SK-N-SH (cell line): ENCODE measurements at regions not wholly inside any gene's neighbourhood (a gene's known extent, or its start where the extent isn't known, plus 50 kb on each side); places are given as distances from the start of the nearest gene placed in this dataset.

Experiments used
- CTCF ChIA-PET: fragments of 300-600, 350-600 bp; formaldehyde crosslinking; extraction: SDS; loops from one replicate; lab custom pipeline; 2021; lab: Yijun Ruan, JAX
- POLR2A ChIA-PET: fragments of 350-600 bp; sonication (Branson Sonifier 250); formaldehyde crosslinking; extraction: SDS; loops from one replicate; lab custom pipeline; 2020; ENCODE audit warnings: antibody characterized with exemption, inconsistent platforms; lab: Yijun Ruan, JAX
- DNase-seq: peaks from one replicate; pipeline ENCODE4 v3.0.0; 2012
- H2AFZ ChIP-seq: fragments of 200-600 bp; sonication (generic); 2 replicates; pipeline ENCODE4 v1.8.1; 2016; ENCODE audit warnings: antibody characterized with exemption, mild to moderate bottlenecking, low read depth
- H3F3A ChIP-seq: fragments of 200-600 bp; sonication (generic); replicated peaks from 2 replicates; pipeline ENCODE3; 2016; ENCODE audit warnings: antibody characterized with exemption, mild to moderate bottlenecking; ENCODE audit not compliant: insufficient read depth
- H3K27ac ChIP-seq, 2 experiments: fragments of 200-500 bp in 1 of 2; fragments of 200-600 bp in 1 of 2; sonication (Bioruptor generic) in 1 of 2; sonication (generic), shearing (Covaris generic) in 1 of 2; 2 replicates each; pipeline versions ENCODE4 v1.5.1 to v1.6.1; 2014 to 2016; ENCODE audit warnings: low read depth in 2 of 2, inconsistent platforms in 1 of 2, low read length in 1 of 2, mild to moderate bottlenecking in 1 of 2, mixed read lengths in 1 of 2
- H3K27me3 ChIP-seq: fragments of 200-600 bp; sonication (generic), shearing (Covaris generic); 2 replicates; pipeline ENCODE4 v1.6.1; 2016; ENCODE audit warnings: mixed run types; ENCODE audit not compliant: insufficient read depth
- H3K36me3 ChIP-seq, 2 experiments: fragments of 200-500 bp in 1 of 2; fragments of 200-600 bp in 1 of 2; sonication (Bioruptor generic) in 1 of 2; sonication (generic) in 1 of 2; replicated peaks in 1 of 2; 2 replicates each; pipeline versions ENCODE3 to v1.5.1; 2014 to 2016; ENCODE audit warnings: low read length in 1 of 2, mild to moderate bottlenecking in 1 of 2; ENCODE audit not compliant: insufficient read depth in 2 of 2, control insufficient read depth in 1 of 2
- H3K4me1 ChIP-seq, 2 experiments: fragments of 200-500 bp in 1 of 2; fragments of 200-600 bp in 1 of 2; sonication (Bioruptor generic) in 1 of 2; sonication (generic), shearing (Covaris generic) in 1 of 2; 2 replicates each; pipeline versions ENCODE4 v1.5.1 to v1.6.1; 2014 to 2016; ENCODE audit warnings: low read depth in 1 of 2, low read length in 1 of 2, mixed run types in 1 of 2; ENCODE audit not compliant: insufficient read depth in 2 of 2, control insufficient read depth in 1 of 2
- H3K4me2 ChIP-seq: fragments of 200-600 bp; sonication (generic), shearing (Covaris generic); 2 replicates; pipeline ENCODE4 v1.6.1; 2017; ENCODE audit warnings: mixed run types
- H3K4me3 ChIP-seq, 2 experiments: fragments of 200-500 bp in 1 of 2; fragments of 200-600 bp in 1 of 2; sonication (Bioruptor generic) in 1 of 2; sonication (generic), shearing (Covaris generic) in 1 of 2; 2 replicates each; pipeline versions ENCODE4 v1.5.1 to v1.8.1; 2014 to 2016; ENCODE audit warnings: low read depth in 2 of 2, inconsistent platforms in 1 of 2, low read length in 1 of 2, mild to moderate bottlenecking in 1 of 2, mixed read lengths in 1 of 2, moderate library complexity in 1 of 2
- H3K79me2 ChIP-seq: fragments of 200-600 bp; sonication (generic); 2 replicates; pipeline ENCODE4 v1.8.1; 2017; ENCODE audit warnings: mild to moderate bottlenecking; ENCODE audit not compliant: insufficient read depth
- H3K9ac ChIP-seq: fragments of 200-600 bp; sonication (generic); 2 replicates; pipeline ENCODE4 v1.6.1; 2017; ENCODE audit warnings: mixed run types
- H3K9me2 ChIP-seq: fragments of 200-600 bp; sonication (generic); 2 replicates; pipeline ENCODE4 v1.6.1; 2017; ENCODE audit warnings: mixed run types
- H3K9me3 ChIP-seq: fragments of 200-600 bp; sonication (generic); 2 replicates; pipeline ENCODE4 v1.6.1; 2017; ENCODE audit warnings: mixed run types, mild to moderate bottlenecking, moderate library complexity
- H4K20me1 ChIP-seq: fragments of 200-600 bp; sonication (generic); 2 replicates; pipeline ENCODE4 v1.6.1; 2017; ENCODE audit warnings: mild to moderate bottlenecking, mixed run types; ENCODE audit not compliant: insufficient read depth
- ELF1 ChIP-seq: IDR thresholded peaks from 2 replicates; pipeline ENCODE4 v1.4.0; 2012
- FOSL2 ChIP-seq: IDR thresholded peaks from 2 replicates; pipeline ENCODE4 v1.4.0; 2012; ENCODE audit warnings: low read depth, mild to moderate bottlenecking, moderate library complexity, borderline replicate concordance
- GABPA ChIP-seq: IDR thresholded peaks from 2 replicates; pipeline ENCODE4 v1.4.0; 2012; ENCODE audit warnings: low read depth, mild to moderate bottlenecking
- GATA2 ChIP-seq: sonication (generic); formaldehyde crosslinking; IDR thresholded peaks from 2 replicates; pipeline ENCODE4 v1.5.0; 2020; ENCODE audit warnings: mild to moderate bottlenecking, missing genetic modification reagents
- JUND ChIP-seq: IDR thresholded peaks from 2 replicates; pipeline ENCODE4 v1.4.0; 2012
- MEF2A ChIP-seq: IDR thresholded peaks from 2 replicates; pipeline ENCODE4 v1.4.0; 2012; ENCODE audit warnings: low read depth, borderline replicate concordance
- MXI1 ChIP-seq: IDR thresholded peaks from 2 replicates; pipeline ENCODE4 v1.6.1; 2012; ENCODE audit warnings: mild to moderate bottlenecking, low read depth, low read length, improper control_type of control experiment
- NFIC ChIP-seq: IDR thresholded peaks from 2 replicates; pipeline ENCODE4 v1.4.0; 2012; ENCODE audit warnings: borderline replicate concordance
- RAD21 ChIP-seq: IDR thresholded peaks from 2 replicates; pipeline ENCODE4 v1.6.1; 2012; ENCODE audit warnings: mild to moderate bottlenecking, low read length
- RCOR1 ChIP-seq: fragments of 150-350 bp; IDR thresholded peaks from 2 replicates; pipeline ENCODE4 v1.6.1; 2017; ENCODE audit warnings: antibody characterized with exemption, low read length
- SIN3A ChIP-seq: IDR thresholded peaks from 2 replicates; pipeline ENCODE4 v1.6.1; 2012; ENCODE audit warnings: low read depth, mild to moderate bottlenecking, low read length, moderate library complexity, borderline replicate concordance
- SMC3 ChIP-seq: IDR thresholded peaks from 2 replicates; pipeline ENCODE4 v1.6.1; 2012; ENCODE audit warnings: low read depth, low read length, improper control_type of control experiment
- TAF1 ChIP-seq: IDR thresholded peaks from 2 replicates; pipeline ENCODE4 v1.6.1; 2012; ENCODE audit warnings: low read depth, mild to moderate bottlenecking, low read length, moderate library complexity, borderline replicate concordance
- TCF12 ChIP-seq: IDR thresholded peaks from 2 replicates; pipeline ENCODE4 v1.4.0; 2012
- TEAD4 ChIP-seq: IDR thresholded peaks from 2 replicates; pipeline ENCODE4 v1.4.0; 2012; ENCODE audit warnings: mild to moderate bottlenecking, borderline replicate concordance; ENCODE audit not compliant: insufficient read depth
- WGBS: methylation state at CpG from one replicate; pipeline ENCODE4 v1.1.6; 2017; ENCODE audit warnings: low lambda C conversion rate; 5-methylcytosine and 5-hydroxymethylcytosine counted together
- TF ChIP-seq, protein P1 (sequence below): IDR thresholded peaks from 2 replicates; pipeline ENCODE4; 2012
- TF ChIP-seq, protein P2 (sequence below): fragments of 150-350 bp; IDR thresholded peaks from 2 replicates; pipeline ENCODE4 v1.6.1; 2017; ENCODE audit warnings: antibody characterized with exemption, low read length, low read depth, borderline replicate concordance

DNA sequence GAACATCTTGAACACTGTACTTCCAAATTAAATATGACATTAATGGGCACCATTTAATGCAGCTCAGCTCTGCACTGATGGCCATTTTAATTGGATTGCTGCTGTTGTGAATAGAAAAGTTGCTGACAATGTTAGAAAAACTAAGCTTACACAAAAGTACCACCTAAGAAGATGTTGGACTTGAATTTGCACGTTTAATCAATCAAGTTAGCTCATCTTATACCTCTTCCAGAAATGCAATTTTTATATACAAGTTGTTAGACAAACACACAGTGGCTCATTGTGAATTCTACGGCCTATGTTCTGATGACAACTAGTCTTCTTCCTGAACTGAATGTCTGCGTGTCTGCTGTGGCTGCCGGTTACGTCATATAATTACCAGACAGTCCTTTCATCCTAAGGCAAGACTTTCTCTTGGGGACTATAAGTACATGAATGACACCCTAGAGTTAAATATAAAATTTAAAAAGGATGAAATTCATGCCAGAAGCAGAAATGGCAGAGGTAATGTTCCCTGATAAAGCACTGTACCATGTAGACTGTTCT is 330.2 kb downstream of the EPM2A start:
- CTCF ChIA-PET = no interaction called here
- WGBS = 47% methylated on average over 5 of the region's 5 CpGs

DNA sequence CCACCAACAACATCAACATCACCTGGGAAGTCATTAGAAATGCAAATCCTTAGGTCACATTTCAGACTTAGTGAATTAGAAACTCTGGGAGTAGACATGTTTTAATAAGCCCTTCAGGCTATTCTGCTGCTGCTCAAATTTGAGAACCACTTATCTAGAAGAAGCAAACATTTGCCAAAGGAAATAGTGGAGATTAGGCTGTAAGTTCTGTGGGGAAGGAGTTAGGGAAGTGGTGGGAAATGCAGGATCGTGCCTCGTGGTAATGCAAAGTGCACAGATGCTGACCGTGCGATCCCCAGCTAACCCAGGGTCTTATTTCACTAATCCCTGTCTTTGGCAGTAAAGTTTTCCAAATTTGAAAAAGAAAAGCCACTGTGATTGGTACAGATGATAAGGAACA is 328.5 kb downstream of the EPM2A start:
- H3K79me2 ChIP-seq = no peaks in the 10 kb centered on the region
- H3K9ac ChIP-seq = no peak overlapping the region
- ChIA-PET POLR2A (no interaction called here), CTCF (no interaction called here)
- H3K36me3 ChIP-seq = no peaks in the 10 kb centered on the region
- H3K9me2 ChIP-seq = no peaks in the 10 kb centered on the region
- DNase-seq = no peak
- 55% methylated on average over 4 of the region's 4 CpGs for WGBS
- no peak overlapping the region for H2AFZ ChIP-seq
- no peaks in the 10 kb centered on the region for H4K20me1 ChIP-seq
- H3K4me2 ChIP-seq = no peak overlapping the region
- no peaks in the 10 kb centered on the region for H3F3A ChIP-seq
- no peaks in the 10 kb centered on the region for H3K27me3 ChIP-seq
- no peak overlapping the region for H3K27ac ChIP-seq
- no peaks in the 10 kb centered on the region for H3K9me3 ChIP-seq
- no peak overlapping the region for H3K4me3 ChIP-seq
- no peak for TF ChIP-seq ELF1
- H3K4me1 ChIP-seq = peaks cover 0 to 2% of the 10 kb centered on the region in 2 experiments; a peak in 2 of 4 replicates

More for the DNA sequence above, 330.2 kb downstream of the EPM2A start:
- no peaks in the 10 kb centered on the region for H3K9me2 ChIP-seq
- no peak overlapping the region for H3K4me3 ChIP-seq
- no peak overlapping the region for H3K27ac ChIP-seq
- TF ChIP-seq, protein P1, sequence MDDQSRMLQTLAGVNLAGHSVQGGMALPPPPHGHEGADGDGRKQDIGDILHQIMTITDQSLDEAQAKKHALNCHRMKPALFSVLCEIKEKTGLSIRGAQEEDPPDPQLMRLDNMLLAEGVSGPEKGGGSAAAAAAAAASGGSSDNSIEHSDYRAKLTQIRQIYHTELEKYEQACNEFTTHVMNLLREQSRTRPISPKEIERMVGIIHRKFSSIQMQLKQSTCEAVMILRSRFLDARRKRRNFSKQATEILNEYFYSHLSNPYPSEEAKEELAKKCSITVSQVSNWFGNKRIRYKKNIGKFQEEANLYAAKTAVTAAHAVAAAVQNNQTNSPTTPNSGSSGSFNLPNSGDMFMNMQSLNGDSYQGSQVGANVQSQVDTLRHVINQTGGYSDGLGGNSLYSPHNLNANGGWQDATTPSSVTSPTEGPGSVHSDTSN = no peak
- TF ChIP-seq MXI1 (no peak), GABPA (no peak), GATA2 (CRISPR knock-in tag) (no peak), TCF12 (no peak), MEF2A (no peak)
- TF ChIP-seq, protein P2, sequence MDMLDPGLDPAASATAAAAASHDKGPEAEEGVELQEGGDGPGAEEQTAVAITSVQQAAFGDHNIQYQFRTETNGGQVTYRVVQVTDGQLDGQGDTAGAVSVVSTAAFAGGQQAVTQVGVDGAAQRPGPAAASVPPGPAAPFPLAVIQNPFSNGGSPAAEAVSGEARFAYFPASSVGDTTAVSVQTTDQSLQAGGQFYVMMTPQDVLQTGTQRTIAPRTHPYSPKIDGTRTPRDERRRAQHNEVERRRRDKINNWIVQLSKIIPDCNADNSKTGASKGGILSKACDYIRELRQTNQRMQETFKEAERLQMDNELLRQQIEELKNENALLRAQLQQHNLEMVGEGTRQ = no peak
- TF ChIP-seq, all 33 proteins: peak for 0
- Histone ChIP-seq H3K9me3 (no peaks in the 10 kb centered on the region), H3K4me1 (peaks cover 0 to 2% of the 10 kb centered on the region in 2 experiments; a peak in 1 of 4 replicates), H4K20me1 (no peaks in the 10 kb centered on the region), H3K79me2 (no peaks in the 10 kb centered on the region), H3K9ac (no peak overlapping the region), H3K27me3 (no peaks in the 10 kb centered on the region), H3K36me3 (no peaks in the 10 kb centered on the region), H2AFZ (no peak overlapping the region), H3K4me2 (no peak overlapping the region), H3F3A (no peaks in the 10 kb centered on the region)
- POLR2A ChIA-PET = no interaction called here
- no peak for DNase-seq

DNA sequence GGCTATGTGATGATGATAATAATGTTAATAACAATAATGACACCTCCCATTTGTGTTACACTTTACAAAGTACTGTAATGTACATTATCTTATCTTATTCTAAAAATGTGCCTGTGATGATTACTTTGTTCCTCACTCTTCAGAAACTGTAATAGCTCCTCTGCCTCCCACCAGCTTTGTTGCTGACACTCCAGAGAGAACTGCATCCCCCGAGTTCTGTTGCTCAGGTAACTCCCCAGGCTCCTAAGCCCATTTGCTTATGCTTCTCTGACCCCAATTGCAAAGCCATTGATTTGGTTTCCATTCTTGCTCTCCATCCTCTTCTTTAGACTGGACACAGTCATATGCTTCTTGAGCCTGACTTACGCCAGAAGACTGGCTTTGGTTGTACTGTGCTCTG is 319.7 kb downstream of the EPM2A start:
- CTCF ChIA-PET = no interaction called here
- POLR2A ChIA-PET = no interaction called here
- no peak for TF ChIP-seq SIN3A
- TF ChIP-seq JUND = no peak
- no peak for TF ChIP-seq RAD21
- TF ChIP-seq FOSL2 = no peak
- TF ChIP-seq TEAD4 = no peak
- no peak for TF ChIP-seq SMC3
- no peak for TF ChIP-seq TAF1
- no peak for TF ChIP-seq NFIC
- TF ChIP-seq, protein P2 = no peak
- no peak for TF ChIP-seq RCOR1
- Histone ChIP-seq H3K4me3 (no peak overlapping the region), H2AFZ (no peak overlapping the region), H3K27me3 (no peaks in the 10 kb centered on the region), H3K9me2 (no peaks in the 10 kb centered on the region), H3K79me2 (no peaks in the 10 kb centered on the region), H3K9ac (no peak overlapping the region), H3F3A (no peaks in the 10 kb centered on the region), H3K9me3 (no peaks in the 10 kb centered on the region), H3K27ac (no peak overlapping the region), H4K20me1 (no peaks in the 10 kb centered on the region), H3K4me1 (no peaks in the 10 kb centered on the region; a peak in 1 of 4 replicates), H3K4me2 (no peak overlapping the region), H3K36me3 (no peaks in the 10 kb centered on the region)
- 20% methylated on average over 2 of the region's 2 CpGs for WGBS
- DNase-seq = no peak
